C4-2B (cell line): ENCODE measurements at regions not wholly inside any gene's neighbourhood (a gene's known extent, or its start where the extent isn't known, plus 50 kb on each side); places are given as distances from the start of the nearest gene placed in this dataset.

Experiments
- H3K27ac ChIP-seq: fragments of 450-650 bp; 2 replicates; pipeline ENCODE4 v1.5.1; 2017
- CTCF ChIP-seq: fragments of 450-650 bp; conservative IDR thresholded peaks from 2 replicates; pipeline ENCODE4 v1.5.1; 2017; ENCODE audit warnings: mild to moderate bottlenecking
- ZFX ChIP-seq: fragments of 450-650 bp; IDR thresholded peaks from 2 replicates; pipeline ENCODE4 v1.6.1; 2017

- TF ChIP-seq ZFX (no peak), CTCF (no peak)
- H3K27ac ChIP-seq: no peak overlapping the region
Measured at GRCh38 chr11:81840380-81840779, 893.3 kb downstream of the FAM181B start.

GRCh38 chr11:81839976-81840375 lies 893.7 kb downstream of the FAM181B start:
- TF ChIP-seq CTCF (no peak), ZFX (no peak)
- no peak overlapping the region for H3K27ac ChIP-seq

GRCh38 chr11:81839016-81839415 lies 894.6 kb downstream of the FAM181B start:
- no peak overlapping the region for H3K27ac ChIP-seq
- TF ChIP-seq ZFX (no peak), CTCF (no peak)

- TF ChIP-seq ZFX: no peak
- no peak for TF ChIP-seq CTCF
- no peak overlapping the region for H3K27ac ChIP-seq
Measured at GRCh38 chr11:81829976-81830375, 903.7 kb downstream of the FAM181B start.

- TF ChIP-seq CTCF (no peak), ZFX (no peak)
- H3K27ac ChIP-seq: no peak overlapping the region
Measured at GRCh38 chr11:81825346-81825745, 908.3 kb downstream of the FAM181B start.

- TF ChIP-seq ZFX (no peak), CTCF (no peak)
- no peak overlapping the region for H3K27ac ChIP-seq
Measured at GRCh38 chr11:81819462-81819861, 914.2 kb downstream of the FAM181B start.

GRCh38 chr11:81804858-81805257 lies 928.8 kb downstream of the FAM181B start:
- TF ChIP-seq CTCF: no peak
- TF ChIP-seq ZFX: no peak

More at GRCh38 chr11:81804858-81805257, 928.8 kb downstream of the FAM181B start:
- no peak overlapping the region for H3K27ac ChIP-seq
